ENCODE measurements at regions not wholly inside any gene's neighbourhood (a gene's known extent, or its start where the extent isn't known, plus 50 kb on each side); places are given as distances from the start of the nearest gene placed in this dataset.

DNA sequence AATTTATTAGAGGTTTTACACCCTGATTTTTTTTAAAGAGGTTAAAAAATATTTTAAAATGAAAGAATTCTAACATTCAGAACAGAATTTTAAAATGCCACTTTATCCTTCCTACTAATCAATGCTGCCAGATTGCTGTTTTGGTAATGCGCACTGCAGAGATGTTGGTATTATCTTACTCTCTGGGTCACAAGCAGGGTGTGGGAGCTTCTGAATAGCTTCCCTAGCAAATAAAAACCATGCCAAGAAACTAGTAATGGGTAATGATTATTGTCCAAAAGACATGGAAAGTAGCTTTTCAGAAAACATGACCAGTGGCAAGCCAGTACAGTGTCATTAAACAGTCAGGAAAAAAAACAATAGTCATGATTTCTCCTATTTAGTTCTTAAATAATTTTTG is 205.4 kb downstream of the TPBG start (continued):
- TF ChIP-seq CBX2 (IDR thresholded peaks at IDR 0.05; ENCODE audit: borderline replicate concordance, low read depth) (no peak), JUNB (IDR thresholded peaks at IDR 0.05) (no peak), ZC3H11A (IDR thresholded peaks at IDR 0.05) (no peak)
- TF ChIP-seq, protein P1, sequence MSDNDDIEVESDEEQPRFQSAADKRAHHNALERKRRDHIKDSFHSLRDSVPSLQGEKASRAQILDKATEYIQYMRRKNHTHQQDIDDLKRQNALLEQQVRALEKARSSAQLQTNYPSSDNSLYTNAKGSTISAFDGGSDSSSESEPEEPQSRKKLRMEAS (IDR thresholded peaks at IDR 0.05), result no peak

GRCh38 chr6:82570083-82570482 is 206.5 kb downstream of the TPBG start:
- POLR2A ChIA-PET, result no interaction called here
- CTCF ChIA-PET, result no interaction called here
- WGBS (ENCODE audit: missing lambda C conversion rate), result 82% methylated on average over 3 of the region's 3 CpGs
- H3K27ac ChIP-seq, result no peak overlapping the region
- ATAC-seq (no peak), FAIRE-seq (no peak), DNase-seq (ENCODE audit: low read depth in 1 of 2, low spot score in 1 of 2) (no peak)
- H3K4me2 ChIP-seq, result no peak overlapping the region
- TF ChIP-seq, protein P2, sequence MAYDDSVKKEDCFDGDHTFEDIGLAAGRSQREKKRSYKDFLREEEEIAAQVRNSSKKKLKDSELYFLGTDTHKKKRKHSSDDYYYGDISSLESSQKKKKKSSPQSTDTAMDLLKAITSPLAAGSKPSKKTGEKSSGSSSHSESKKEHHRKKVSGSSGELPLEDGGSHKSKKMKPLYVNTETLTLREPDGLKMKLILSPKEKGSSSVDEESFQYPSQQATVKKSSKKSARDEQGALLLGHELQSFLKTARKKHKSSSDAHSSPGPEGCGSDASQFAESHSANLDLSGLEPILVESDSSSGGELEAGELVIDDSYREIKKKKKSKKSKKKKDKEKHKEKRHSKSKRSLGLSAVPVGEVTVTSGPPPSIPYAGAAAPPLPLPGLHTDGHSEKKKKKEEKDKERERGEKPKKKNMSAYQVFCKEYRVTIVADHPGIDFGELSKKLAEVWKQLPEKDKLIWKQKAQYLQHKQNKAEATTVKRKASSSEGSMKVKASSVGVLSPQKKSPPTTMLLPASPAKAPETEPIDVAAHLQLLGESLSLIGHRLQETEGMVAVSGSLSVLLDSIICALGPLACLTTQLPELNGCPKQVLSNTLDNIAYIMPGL (CRISPR knock-in tag; IDR thresholded peaks at IDR 0.05; ENCODE audit: borderline replicate concordance), result no peak
- TF ChIP-seq JUNB (IDR thresholded peaks at IDR 0.05), result no peak
- H3K4me1 ChIP-seq, result 0 out of 3 replicates have a peak, but pooled peaks cover 10% of the 10 kb centered on the region
- no peak overlapping the region for H3K4me3 ChIP-seq
- H3K9me3 ChIP-seq, result no peaks in the 10 kb centered on the region

GRCh38 chr6:82571455-82571854 is 207.8 kb downstream of the TPBG start:
- no peak for FAIRE-seq
- POLR2A ChIA-PET, result no interaction called here
- WGBS (ENCODE audit: missing lambda C conversion rate), result 52% methylated on average over 2 of the region's 2 CpGs

GRCh38 chr6:82573254-82573972 is 209.8 kb downstream of the TPBG start:
- TF ChIP-seq RNF2 (IDR thresholded peaks at IDR 0.05; ENCODE audit: borderline replicate concordance, low read depth) (no peak), HOXB13 (CRISPR knock-in tag; IDR thresholded peaks at IDR 0.05; ENCODE audit: low read depth) (no peak), GATA3 (IDR thresholded peaks at IDR 0.05; ENCODE audit: borderline replicate concordance) (no peak), USF2 (IDR thresholded peaks at IDR 0.05) (no peak), JUN (IDR thresholded peaks at IDR 0.05) (no peak), EHF (CRISPR knock-in tag; IDR thresholded peaks at IDR 0.05) (no peak), ZSCAN20 (CRISPR knock-in tag; IDR thresholded peaks at IDR 0.05) (no peak)
- no peaks in the 10 kb centered on the region for H3K4me1 ChIP-seq
- no peak for DNase-seq (ENCODE audit: low read depth in 1 of 2, low spot score in 1 of 2)
- no peak for ATAC-seq
- H3K27ac ChIP-seq, result no peak overlapping the region
- CTCF ChIA-PET, result interaction anchor here (0.8 kb wide), 1 partner anchor 15 kb away, joined by 3 read pairs; no protein-coding TSS in a partner anchor
- WGBS (ENCODE audit: missing lambda C conversion rate), result 35% methylated on average over 3 of the region's 3 CpGs
- H3K4me3 ChIP-seq, result no peak overlapping the region
- H3K9me3 ChIP-seq, result 0 out of 3 replicates have a peak, but pooled peaks cover 5% of the 10 kb centered on the region
- FAIRE-seq, result no peak
- POLR2A ChIA-PET, result no interaction called here
- no peak overlapping the region for H3K4me2 ChIP-seq

More at GRCh38 chr6:82571455-82571854, 207.8 kb downstream of the TPBG start:
- H3K4me3 ChIP-seq, result no peak overlapping the region
- no peak overlapping the region for H3K27ac ChIP-seq
- 0 out of 3 replicates have a peak, but pooled peaks cover 10% of the 10 kb centered on the region for H3K4me1 ChIP-seq
- TF ChIP-seq TFCP2L1 (CRISPR knock-in tag; IDR thresholded peaks at IDR 0.05) (no peak), NFE2L2 (conservative IDR thresholded peaks at IDR 0.05; ENCODE audit: low read length) (no peak), RNF2 (IDR thresholded peaks at IDR 0.05; ENCODE audit: borderline replicate concordance, low read depth) (no peak)
- TF ChIP-seq, protein P3, sequence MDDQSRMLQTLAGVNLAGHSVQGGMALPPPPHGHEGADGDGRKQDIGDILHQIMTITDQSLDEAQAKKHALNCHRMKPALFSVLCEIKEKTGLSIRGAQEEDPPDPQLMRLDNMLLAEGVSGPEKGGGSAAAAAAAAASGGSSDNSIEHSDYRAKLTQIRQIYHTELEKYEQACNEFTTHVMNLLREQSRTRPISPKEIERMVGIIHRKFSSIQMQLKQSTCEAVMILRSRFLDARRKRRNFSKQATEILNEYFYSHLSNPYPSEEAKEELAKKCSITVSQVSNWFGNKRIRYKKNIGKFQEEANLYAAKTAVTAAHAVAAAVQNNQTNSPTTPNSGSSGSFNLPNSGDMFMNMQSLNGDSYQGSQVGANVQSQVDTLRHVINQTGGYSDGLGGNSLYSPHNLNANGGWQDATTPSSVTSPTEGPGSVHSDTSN (IDR thresholded peaks at IDR 0.05), result no peak
- CTCF ChIA-PET, result no interaction called here
- H3K9me3 ChIP-seq, result no peaks in the 10 kb centered on the region
- ATAC-seq (no peak), DNase-seq (ENCODE audit: low read depth in 1 of 2, low spot score in 1 of 2) (no peak)
- no peak overlapping the region for H3K4me2 ChIP-seq
